ENCODE measurements at regions not wholly inside any gene's neighbourhood (a gene's known extent, or its start where the extent isn't known, plus 50 kb on each side); places are given as distances from the start of the nearest gene placed in this dataset.

GRCh38 chr9:120294003-120294402 lies 286.0 kb downstream of the CDK5RAP2 start:
- no peak for DNase-seq (ENCODE audit: low read depth in 4 of 4, low spot score in 1 of 4)

GRCh38 chr9:120292606-120293005 lies 287.4 kb downstream of the CDK5RAP2 start:
- no peak for DNase-seq (ENCODE audit: low read depth in 4 of 4, low spot score in 1 of 4)

GRCh38 chr9:120291050-120291449 lies 288.9 kb downstream of the CDK5RAP2 start:
- DNase-seq (ENCODE audit: low read depth in 4 of 4, low spot score in 1 of 4): no peak

- DNase-seq (ENCODE audit: low read depth in 4 of 4, low spot score in 1 of 4): no peak
Measured at GRCh38 chr9:120289990-120290975, 289.7 kb downstream of the CDK5RAP2 start.

DNA sequence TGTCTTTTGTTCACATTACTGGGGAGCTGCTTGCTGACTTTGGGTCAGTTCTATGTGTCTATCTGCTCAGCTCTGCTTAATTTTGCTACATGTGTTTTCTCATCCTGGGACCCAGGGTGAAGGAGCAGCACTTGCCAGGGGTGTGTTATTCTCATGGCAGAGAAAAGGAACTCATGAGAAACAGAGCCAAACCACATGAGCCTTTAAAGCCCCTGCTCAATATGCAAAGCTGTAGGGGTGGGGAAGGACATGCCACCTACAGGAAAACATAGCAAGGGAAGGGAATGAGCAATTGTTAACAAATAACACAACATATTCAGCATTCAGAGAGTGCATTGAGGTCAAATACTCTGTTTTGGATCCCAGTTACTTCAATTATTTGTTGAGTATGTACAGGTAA lies 290.9 kb downstream of the CDK5RAP2 start:
- no peak for DNase-seq (ENCODE audit: low read depth in 4 of 4, low spot score in 1 of 4)

- DNase-seq (ENCODE audit: low read depth in 4 of 4, low spot score in 1 of 4): no peak
Measured at GRCh38 chr9:120286530-120286929, 293.4 kb downstream of the CDK5RAP2 start.

DNA sequence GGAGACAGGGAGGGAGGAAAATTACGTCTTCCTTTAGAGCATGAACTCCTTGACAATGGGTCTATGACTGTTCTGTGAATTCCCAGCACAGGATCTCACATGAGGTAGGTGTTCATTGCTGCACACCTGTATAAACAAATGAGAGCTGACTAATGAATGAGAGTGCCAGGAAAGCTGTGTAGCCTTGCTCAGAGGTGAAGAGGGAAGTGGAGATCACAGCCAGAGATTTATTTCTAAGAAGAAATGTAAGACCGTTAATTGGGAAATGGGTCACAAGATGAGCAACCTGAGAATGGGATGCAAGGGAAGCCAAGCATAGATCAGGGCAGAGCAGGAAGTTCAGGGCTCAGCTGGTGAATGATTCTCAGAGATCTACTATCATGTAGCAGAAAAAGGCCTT lies 295.1 kb downstream of the CDK5RAP2 start:
- no peak for DNase-seq (ENCODE audit: low read depth in 4 of 4, low spot score in 1 of 4)

DNA sequence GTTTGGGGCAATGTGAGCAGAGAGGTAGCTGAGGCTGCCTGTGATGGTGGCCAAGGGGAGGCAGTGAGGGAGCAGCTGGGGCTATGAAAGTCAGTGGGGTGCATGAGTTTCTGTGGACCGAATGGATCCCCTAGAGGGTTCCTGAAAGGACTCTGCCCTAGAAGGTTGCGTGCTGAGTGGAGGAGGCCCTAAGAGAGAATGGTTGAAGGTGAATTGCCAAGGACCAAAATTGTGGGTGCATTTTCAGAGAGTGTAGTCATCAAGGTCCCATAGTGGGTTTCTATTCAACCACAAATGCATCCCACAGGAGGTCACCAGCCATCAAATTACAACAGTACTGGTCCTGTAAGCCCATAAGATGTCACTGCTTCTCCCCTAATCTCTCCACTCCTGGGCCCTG lies 298.3 kb downstream of the CDK5RAP2 start:
- DNase-seq (ENCODE audit: low read depth in 4 of 4, low spot score in 1 of 4): no peak

GRCh38 chr9:120267929-120268328 lies 312.0 kb downstream of the CDK5RAP2 start:
- no peak for DNase-seq (ENCODE audit: low read depth in 4 of 4, low spot score in 1 of 4)

- DNase-seq (ENCODE audit: low read depth in 4 of 4, low spot score in 1 of 4): no peak
Measured at GRCh38 chr9:120265791-120266190, 314.2 kb downstream of the CDK5RAP2 start.

- no peak for DNase-seq (ENCODE audit: low read depth in 4 of 4, low spot score in 1 of 4)
Measured at GRCh38 chr9:120264528-120264927, 315.4 kb downstream of the CDK5RAP2 start.

DNA sequence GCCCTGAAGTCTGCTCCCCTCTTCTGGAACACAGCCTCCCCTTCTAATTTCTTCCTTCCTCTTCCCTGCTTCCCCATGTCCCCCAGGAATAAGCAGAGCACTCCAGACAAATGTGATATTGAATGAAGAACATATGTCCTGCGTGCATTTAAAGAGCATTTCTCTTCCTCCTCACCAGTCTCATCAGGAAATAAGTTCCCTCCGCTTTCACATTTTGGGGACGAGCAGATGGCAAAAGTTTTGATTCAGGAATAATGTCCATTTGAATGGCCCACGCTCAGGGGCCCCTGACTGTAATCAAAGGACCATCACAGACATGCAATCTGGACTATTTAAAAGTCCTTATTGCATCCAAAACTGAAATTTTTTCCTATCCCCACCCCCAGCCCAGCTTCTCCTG lies 316.1 kb downstream of the CDK5RAP2 start:
- no peak for DNase-seq (ENCODE audit: low read depth in 4 of 4, low spot score in 1 of 4)

- no peak for DNase-seq (ENCODE audit: low read depth in 4 of 4, low spot score in 1 of 4)
Measured at GRCh38 chr9:120261419-120261818, 318.5 kb downstream of the CDK5RAP2 start.

GRCh38 chr9:120259100-120259499 lies 320.9 kb downstream of the CDK5RAP2 start:
- DNase-seq (ENCODE audit: low read depth in 4 of 4, low spot score in 1 of 4): no peak

DNA sequence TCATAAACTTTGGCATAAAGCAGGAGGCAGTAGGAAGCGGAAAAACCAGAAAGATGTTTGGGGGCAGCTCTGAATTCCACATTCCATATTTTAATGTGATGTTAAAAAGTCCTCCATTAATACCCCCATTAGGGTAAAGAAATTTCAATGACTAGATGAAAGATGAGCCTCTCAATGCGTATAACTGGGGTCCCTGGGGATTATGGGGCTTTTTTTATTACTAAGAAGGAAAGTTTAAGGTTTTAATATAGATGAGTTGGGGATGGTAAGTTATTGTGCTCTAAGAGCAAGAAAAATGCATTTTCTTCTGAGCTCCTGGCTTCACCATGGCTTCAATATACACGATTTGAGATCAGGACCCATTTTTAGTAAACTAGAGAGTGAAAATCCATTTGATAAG lies 321.9 kb downstream of the CDK5RAP2 start:
- DNase-seq (ENCODE audit: low read depth in 4 of 4, low spot score in 1 of 4): no peak

DNA sequence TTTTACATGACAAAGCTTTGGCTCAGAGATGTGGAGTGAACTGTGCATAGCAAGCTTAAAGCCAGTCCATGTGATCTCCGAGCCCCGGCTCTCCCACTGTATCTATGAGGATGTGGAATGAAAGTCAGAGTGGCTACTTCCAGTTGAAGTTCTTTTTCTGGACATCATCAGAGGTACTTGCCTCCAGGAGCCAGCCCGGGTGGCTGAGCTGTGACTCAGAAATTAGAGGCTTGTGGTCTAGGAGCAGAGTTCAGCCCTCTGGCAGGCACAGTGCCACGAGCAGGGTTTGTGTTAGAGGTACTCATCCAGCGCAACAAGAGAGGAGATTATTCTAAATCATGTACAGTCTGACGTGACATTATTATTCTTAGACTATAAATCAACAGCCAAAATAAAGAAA lies 322.5 kb downstream of the CDK5RAP2 start:
- no peak for DNase-seq (ENCODE audit: low read depth in 4 of 4, low spot score in 1 of 4)

DNA sequence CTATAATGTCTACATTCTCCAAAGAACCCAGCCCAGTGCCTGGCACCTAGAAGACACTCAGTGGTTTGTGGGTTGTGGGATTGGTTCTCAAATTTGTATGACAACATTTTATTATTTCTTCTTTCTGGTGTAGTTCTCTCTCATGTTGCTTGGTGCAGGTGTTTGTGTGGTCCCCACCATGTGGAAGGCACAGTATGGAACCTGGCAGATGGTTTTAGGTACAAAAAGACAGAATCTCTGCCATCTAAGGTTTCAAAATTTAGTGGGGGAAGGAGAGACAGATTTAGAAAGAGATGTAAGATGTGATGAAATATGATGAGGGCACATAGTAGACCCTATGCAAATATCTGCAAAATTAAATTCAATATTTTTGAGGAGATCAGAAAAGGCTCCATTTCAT lies 323.8 kb downstream of the CDK5RAP2 start:
- DNase-seq (ENCODE audit: low read depth in 4 of 4, low spot score in 1 of 4): no peak

DNA sequence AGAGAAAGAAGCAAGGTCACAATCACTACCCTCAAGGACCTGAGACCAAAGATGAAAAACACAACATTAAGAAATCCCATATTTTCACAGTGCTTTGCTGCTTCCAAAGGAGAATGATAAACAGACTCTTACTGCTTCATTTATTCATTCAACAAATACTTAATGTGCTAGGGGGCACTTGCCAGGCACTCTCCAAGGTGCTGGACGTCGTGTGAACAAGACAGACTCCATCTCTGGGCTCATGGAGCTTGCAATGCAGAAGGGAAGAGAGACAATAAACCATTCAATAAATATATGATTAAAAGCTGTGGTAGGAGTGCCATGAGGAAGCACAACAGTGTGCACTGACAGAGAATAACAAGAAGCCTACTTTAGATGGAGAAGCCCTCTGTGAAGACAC lies 327.7 kb downstream of the CDK5RAP2 start:
- no peak for DNase-seq (ENCODE audit: low read depth in 4 of 4, low spot score in 1 of 4)

- no peak for DNase-seq (ENCODE audit: low read depth in 4 of 4, low spot score in 1 of 4)
Measured at GRCh38 chr9:120242116-120242811, 337.7 kb downstream of the CDK5RAP2 start.

GRCh38 chr9:120236596-120236995 lies 343.4 kb downstream of the CDK5RAP2 start:
- no peak for DNase-seq (ENCODE audit: low read depth in 4 of 4, low spot score in 1 of 4)

GRCh38 chr9:120235081-120235480 lies 344.9 kb downstream of the CDK5RAP2 start:
- DNase-seq (ENCODE audit: low read depth in 4 of 4, low spot score in 1 of 4): no peak

DNA sequence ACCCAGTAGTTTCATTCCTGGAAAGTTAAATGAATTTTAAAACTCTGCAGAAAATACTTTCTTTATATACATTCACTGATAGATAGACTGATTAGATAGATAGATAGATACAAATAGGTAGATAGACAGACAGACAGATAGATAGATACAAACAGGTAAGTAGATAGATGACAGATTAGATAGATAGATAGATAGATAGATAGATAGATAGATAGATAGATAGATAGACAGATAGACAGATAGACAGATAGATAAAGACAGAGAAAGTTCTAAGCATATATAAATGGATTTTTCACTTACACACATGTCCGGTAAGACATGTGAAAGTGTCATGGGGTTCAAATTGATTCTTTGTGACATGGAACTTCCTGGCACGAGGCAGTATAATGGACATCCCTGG lies 349.7 kb downstream of the CDK5RAP2 start:
- DNase-seq (ENCODE audit: low read depth in 4 of 4, low spot score in 1 of 4): no peak
